ENCODE measurements at regions not wholly inside any gene's neighbourhood (a gene's known extent, or its start where the extent isn't known, plus 50 kb on each side); places are given as distances from the start of the nearest gene placed in this dataset.

- 24 to 62% methylated on average over 1 of the region's 1 CpG for WGBS, 2 donors
- DNase-seq = no peak
- no peaks in the 10 kb centered on the region for H3K27me3 ChIP-seq
- no peaks in the 10 kb centered on the region for H3K9me3 ChIP-seq
- H3K36me3 ChIP-seq = no peaks in the 10 kb centered on the region
- H3K4me3 ChIP-seq = no peak overlapping the region
- intact Hi-C loops (cut with DNase I) = no loop called here
- TF ChIP-seq, protein P1, sequence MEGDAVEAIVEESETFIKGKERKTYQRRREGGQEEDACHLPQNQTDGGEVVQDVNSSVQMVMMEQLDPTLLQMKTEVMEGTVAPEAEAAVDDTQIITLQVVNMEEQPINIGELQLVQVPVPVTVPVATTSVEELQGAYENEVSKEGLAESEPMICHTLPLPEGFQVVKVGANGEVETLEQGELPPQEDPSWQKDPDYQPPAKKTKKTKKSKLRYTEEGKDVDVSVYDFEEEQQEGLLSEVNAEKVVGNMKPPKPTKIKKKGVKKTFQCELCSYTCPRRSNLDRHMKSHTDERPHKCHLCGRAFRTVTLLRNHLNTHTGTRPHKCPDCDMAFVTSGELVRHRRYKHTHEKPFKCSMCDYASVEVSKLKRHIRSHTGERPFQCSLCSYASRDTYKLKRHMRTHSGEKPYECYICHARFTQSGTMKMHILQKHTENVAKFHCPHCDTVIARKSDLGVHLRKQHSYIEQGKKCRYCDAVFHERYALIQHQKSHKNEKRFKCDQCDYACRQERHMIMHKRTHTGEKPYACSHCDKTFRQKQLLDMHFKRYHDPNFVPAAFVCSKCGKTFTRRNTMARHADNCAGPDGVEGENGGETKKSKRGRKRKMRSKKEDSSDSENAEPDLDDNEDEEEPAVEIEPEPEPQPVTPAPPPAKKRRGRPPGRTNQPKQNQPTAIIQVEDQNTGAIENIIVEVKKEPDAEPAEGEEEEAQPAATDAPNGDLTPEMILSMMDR (IDR thresholded peaks at IDR 0.05) = no peak
- H3K4me1 ChIP-seq = no peaks in the 10 kb centered on the region
- ATAC-seq = no peak
- no peak overlapping the region for H3K27ac ChIP-seq
- FAIRE-seq = no peak
These were observed 60.8 kb downstream of the CCNA1 start for GRCh38 chr13:36493046-36493445.

DNA sequence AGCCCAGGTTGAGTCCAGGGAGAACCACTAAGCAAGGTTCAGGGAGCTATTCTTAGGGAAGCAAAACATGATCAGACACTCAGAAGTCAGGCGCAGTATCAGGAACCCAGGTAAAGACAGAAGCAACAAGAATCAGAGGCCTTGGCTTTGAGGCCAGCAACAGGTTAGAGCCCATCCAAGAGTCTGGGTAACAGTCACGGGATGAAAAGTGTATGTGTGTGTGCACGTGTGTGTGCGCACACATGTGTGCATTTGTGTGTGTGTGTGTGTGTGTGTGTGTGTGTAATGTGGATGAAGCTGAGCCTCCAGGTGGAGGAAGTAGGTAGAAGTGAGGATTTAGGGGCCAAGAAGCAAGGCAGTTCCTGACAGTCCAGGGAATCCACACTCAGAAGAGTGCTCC, 63.1 kb downstream of the CCNA1 start:
- intact Hi-C loops (cut with DNase I) = no loop called here
- no peak for DNase-seq
- no peaks in the 10 kb centered on the region for H3K9me3 ChIP-seq

GRCh38 chr13:36509369-36509768, 77.1 kb downstream of the CCNA1 start:
- Histone ChIP-seq H3K27ac (no peak overlapping the region), H3K36me3 (no peaks in the 10 kb centered on the region), H3K27me3 (no peaks in the 10 kb centered on the region), H3K9me3 (no peaks in the 10 kb centered on the region), H3K4me3 (no peak overlapping the region), H3K4me1 (no peaks in the 10 kb centered on the region)
- intact Hi-C loops (cut with DNase I) = no loop called here
- DNase-seq (no peak), FAIRE-seq (no peak), ATAC-seq (no peak)
- 51 to 69% methylated on average over 3 of the region's 3 CpGs for WGBS, 2 donors
- TF ChIP-seq, protein P1 (IDR thresholded peaks at IDR 0.05) = no peak

More for the DNA sequence above, 63.1 kb downstream of the CCNA1 start:
- H3K4me3 ChIP-seq = no peak overlapping the region
- H3K4me1 ChIP-seq = no peaks in the 10 kb centered on the region
- ATAC-seq (no peak), FAIRE-seq (no peak)
- no peaks in the 10 kb centered on the region for H3K27me3 ChIP-seq
- no peaks in the 10 kb centered on the region for H3K36me3 ChIP-seq
- 76 to 95% methylated on average over 4 of the region's 4 CpGs for WGBS, 2 donors
- no peak overlapping the region for H3K27ac ChIP-seq
- TF ChIP-seq, protein P1 (IDR thresholded peaks at IDR 0.05) = no peak

- 78 to 90% methylated on average over 5 of the region's 5 CpGs for WGBS, 2 donors
- no peak overlapping the region for H3K27ac ChIP-seq
- FAIRE-seq = no peak
- H3K27me3 ChIP-seq = no peaks in the 10 kb centered on the region
- H3K36me3 ChIP-seq = no peaks in the 10 kb centered on the region
- H3K4me1 ChIP-seq = no peaks in the 10 kb centered on the region
- H3K4me3 ChIP-seq = no peak overlapping the region
- intact Hi-C loops (cut with DNase I) = no loop called here
- ATAC-seq = no peak
- no peak for DNase-seq
- TF ChIP-seq, protein P1 (IDR thresholded peaks at IDR 0.05) = no peak
- H3K9me3 ChIP-seq = no peaks in the 10 kb centered on the region
These were observed 80.5 kb downstream of the CCNA1 start for GRCh38 chr13:36512771-36513170.

DNA sequence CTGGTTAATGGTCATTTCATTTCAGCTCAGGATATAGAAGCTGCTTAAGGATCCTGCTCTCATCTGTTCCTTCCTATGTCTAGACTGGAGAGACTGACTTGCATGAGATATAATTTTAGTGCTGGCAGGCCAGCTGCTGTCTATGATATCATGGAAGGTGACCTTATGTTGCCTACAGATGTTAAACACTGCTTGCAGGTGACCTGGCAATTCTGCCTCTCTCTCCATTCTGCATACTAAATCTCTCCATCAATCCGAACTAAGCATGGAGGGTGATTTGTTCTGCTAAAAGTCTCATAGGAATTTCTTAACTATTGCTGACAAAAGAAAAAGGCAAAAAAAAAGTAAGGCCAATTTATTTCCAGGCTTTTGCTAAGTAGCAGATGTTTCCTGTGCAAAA, 81.0 kb downstream of the CCNA1 start:
- Histone ChIP-seq H3K4me1 (no peaks in the 10 kb centered on the region), H3K4me3 (no peak overlapping the region), H3K27me3 (no peaks in the 10 kb centered on the region), H3K9me3 (no peaks in the 10 kb centered on the region), H3K36me3 (no peaks in the 10 kb centered on the region), H3K27ac (no peak overlapping the region)
- no peak for FAIRE-seq
- 36 to 57% methylated on average over 1 of the region's 1 CpG for WGBS, 2 donors
- TF ChIP-seq, protein P1 (IDR thresholded peaks at IDR 0.05) = no peak
- intact Hi-C loops (cut with DNase I) = no loop called here
- no peak for ATAC-seq
- no peak for DNase-seq
